Stimulated activated memory B cell treated with anti-CD40 and anti-IgM and Interleukin-4, amounts not matched to agents 10 μg/mL and 1 μg/mL and 100 μg/mL, for 72 hours (primary cell): ENCODE measurements at regions not wholly inside any gene's neighbourhood (a gene's known extent, or its start where the extent isn't known, plus 50 kb on each side); places are given as distances from the start of the nearest gene placed in this dataset.

Experiments used
- ATAC-seq: fragments of 150-1000 bp; cut with Tn5 transposase; 2 replicates; pipeline ENCODE4 v1.10.0; 2021
- H3K27ac Mint-ChIP-seq: one replicate; pipeline ENCODE4 v1.8.0; 2022; ENCODE audit warnings: mild to moderate bottlenecking, mixed read lengths
- H3K27me3 Mint-ChIP-seq: one replicate; pipeline ENCODE4 v1.8.0; 2022; ENCODE audit warnings: mixed read lengths
- H3K36me3 Mint-ChIP-seq: one replicate; pipeline ENCODE4 v1.8.0; 2022; ENCODE audit warnings: mixed read lengths
- H3K4me1 Mint-ChIP-seq: one replicate; pipeline ENCODE4 v1.8.0; 2022; ENCODE audit warnings: mixed read lengths
- H3K4me3 Mint-ChIP-seq: one replicate; pipeline ENCODE4 v1.8.0; 2022; ENCODE audit warnings: mild to moderate bottlenecking, moderate library complexity, mixed read lengths
- H3K9me3 Mint-ChIP-seq: one replicate; pipeline ENCODE4 v1.8.0; 2022; ENCODE audit warnings: mixed read lengths

DNA sequence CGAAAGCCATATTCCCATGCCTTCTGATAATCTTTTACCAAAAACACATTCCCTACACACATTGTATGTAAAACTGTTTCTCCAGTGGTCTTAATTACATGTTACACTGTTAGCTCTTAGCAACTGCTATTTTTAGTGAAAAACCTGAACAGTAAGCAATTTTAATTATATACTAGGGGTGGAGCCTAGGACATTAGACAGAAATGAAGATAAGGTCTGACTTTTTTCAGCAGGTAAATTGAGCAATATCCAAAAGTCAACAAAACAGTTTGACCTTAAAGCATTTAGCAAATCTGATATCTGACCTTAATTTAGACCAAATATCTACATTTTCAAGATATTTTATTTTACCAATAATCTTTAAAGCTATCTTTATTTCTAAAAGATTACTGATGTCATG, 60.2 kb downstream of the PDE6H start:
- Mint-ChIP-seq H3K27me3 (peaks cover 42% of the 10 kb centered on the region), H3K4me1 (no peaks in the 10 kb centered on the region), H3K4me3 (no peak overlapping the region), H3K36me3 (no peaks in the 10 kb centered on the region), H3K9me3 (no peaks in the 10 kb centered on the region), H3K27ac (no peak overlapping the region)
- no peak for ATAC-seq

DNA sequence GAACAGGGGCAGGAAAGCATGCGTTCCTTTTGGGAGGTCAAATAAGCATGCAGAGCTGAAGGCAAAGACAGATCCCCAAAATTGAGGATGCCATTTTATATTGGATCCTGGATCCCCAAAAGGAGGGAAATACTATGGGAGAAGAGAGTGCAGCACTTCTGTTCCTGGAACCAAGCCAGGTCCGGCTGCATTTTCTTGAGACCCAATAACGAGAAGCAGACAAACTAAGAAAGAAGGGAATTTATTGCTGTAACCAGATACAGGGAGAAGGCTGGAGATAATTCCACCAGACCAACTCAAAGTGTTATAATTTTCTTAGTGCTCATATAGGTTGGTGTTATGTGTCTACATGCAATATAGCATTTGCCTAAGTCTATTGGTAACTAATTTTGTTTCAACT, 60.8 kb downstream of the PDE6H start:
- peaks cover 40% of the 10 kb centered on the region for H3K27me3 Mint-ChIP-seq
- H3K4me3 Mint-ChIP-seq, result no peak overlapping the region
- H3K4me1 Mint-ChIP-seq, result no peaks in the 10 kb centered on the region
- no peak for ATAC-seq
- H3K9me3 Mint-ChIP-seq, result no peaks in the 10 kb centered on the region
- no peaks in the 10 kb centered on the region for H3K36me3 Mint-ChIP-seq
- H3K27ac Mint-ChIP-seq, result no peak overlapping the region

DNA sequence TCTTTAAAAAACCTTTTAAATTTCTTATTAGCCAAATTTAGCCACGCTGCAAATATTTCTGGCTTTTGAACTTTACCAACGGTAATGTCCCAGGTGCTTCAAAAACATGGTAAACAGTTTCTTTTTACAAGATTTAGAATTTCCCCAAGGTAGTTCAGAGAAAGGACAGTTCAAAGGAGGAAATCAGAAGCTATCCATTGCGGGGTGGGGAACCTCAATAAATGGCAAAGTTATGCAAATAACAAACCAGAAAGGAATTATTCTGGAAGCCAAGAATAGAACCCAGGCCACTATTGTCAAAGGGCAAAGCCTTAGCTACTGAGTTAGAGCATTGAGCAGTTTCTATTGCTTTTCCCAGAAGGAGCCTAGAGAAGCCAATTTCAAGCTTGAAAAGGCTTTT, 62.3 kb downstream of the PDE6H start:
- no peaks in the 10 kb centered on the region for H3K9me3 Mint-ChIP-seq
- no peak for ATAC-seq
- H3K27me3 Mint-ChIP-seq, result peaks cover 28% of the 10 kb centered on the region
- no peaks in the 10 kb centered on the region for H3K36me3 Mint-ChIP-seq
- H3K27ac Mint-ChIP-seq, result no peak overlapping the region
- no peak overlapping the region for H3K4me3 Mint-ChIP-seq
- no peaks in the 10 kb centered on the region for H3K4me1 Mint-ChIP-seq

DNA sequence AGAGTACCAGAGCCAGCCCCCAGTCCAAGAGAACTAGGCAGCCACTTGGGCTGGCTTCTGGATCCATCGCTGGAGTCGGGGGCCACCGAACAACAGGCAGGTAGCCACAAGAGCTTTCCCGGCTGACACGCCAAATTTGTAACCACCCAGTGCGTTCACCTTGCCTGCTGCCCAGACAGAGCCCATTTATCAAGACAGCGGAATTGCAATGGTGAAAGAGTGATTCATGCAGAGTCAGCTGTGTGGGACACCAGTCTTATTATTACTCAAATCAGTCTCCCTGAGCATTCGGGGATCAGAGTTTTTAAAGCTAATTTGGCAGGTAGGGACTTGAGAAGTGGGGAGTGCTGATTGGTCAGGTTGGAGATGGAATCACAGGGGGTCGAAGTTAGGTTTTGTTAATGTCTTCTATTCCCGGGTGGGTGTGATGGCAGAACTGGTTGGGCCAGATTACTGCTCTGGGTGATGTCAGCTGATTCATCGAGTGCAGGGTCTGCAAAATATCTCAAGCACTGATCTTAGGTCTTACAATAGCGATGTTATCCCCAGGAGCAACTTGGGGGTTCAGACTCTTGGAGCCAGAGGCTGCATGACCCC, 64.3 kb downstream of the PDE6H start:
- Mint-ChIP-seq H3K27me3 (peaks cover 31% of the 10 kb centered on the region), H3K4me3 (no peak overlapping the region), H3K36me3 (no peaks in the 10 kb centered on the region), H3K9me3 (no peaks in the 10 kb centered on the region), H3K27ac (no peak overlapping the region), H3K4me1 (no peaks in the 10 kb centered on the region)
- no peak for ATAC-seq

DNA sequence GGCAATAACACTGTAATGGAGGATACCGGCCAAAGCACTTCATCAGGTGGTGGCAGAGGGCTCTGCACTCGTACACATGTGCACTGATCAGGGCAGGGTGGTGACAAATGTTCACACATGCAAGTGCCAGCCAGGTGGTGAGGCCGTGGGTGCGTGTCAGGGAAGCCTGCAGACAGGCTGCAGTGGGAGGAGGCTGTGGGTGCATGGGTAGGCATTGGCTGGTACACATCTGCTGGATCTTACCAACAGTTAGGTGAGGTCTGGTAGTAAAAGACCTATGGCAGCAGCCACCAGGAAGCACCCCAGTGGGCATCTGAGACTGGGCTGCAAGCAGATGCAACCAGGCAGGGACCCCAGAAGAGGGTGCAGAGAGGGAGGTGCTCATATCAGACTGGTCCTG, 65.3 kb downstream of the PDE6H start:
- no peak overlapping the region for H3K27ac Mint-ChIP-seq
- ATAC-seq, result peak; percentile 45

DNA sequence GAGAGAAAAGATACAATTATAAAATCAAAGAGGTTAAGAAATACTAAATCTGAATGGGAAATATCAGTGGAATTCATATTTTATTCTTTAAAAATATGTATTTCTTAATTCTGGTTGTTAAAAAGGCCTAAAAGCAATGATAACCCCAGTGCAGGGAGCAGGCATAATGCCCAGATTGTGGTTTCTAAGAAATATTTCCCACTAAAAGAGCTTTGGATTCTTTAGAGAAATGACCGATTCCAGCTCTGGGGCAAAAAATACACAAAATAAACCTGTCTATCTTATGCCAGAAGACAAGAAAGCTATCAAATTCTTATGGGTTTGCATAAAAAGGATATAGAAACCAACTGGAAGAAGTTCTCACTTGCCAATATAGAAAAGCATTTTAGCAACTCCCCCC, 71.6 kb downstream of the PDE6H start:
- no peak for ATAC-seq
- Mint-ChIP-seq H3K27ac (no peak overlapping the region), H3K27me3 (peaks cover 24% of the 10 kb centered on the region), H3K36me3 (no peaks in the 10 kb centered on the region), H3K4me3 (no peak overlapping the region), H3K4me1 (no peaks in the 10 kb centered on the region), H3K9me3 (no peaks in the 10 kb centered on the region)

More for the DNA sequence above, 65.3 kb downstream of the PDE6H start:
- Mint-ChIP-seq H3K9me3 (no peaks in the 10 kb centered on the region), H3K4me1 (no peaks in the 10 kb centered on the region), H3K4me3 (no peak overlapping the region), H3K27me3 (peaks cover 39% of the 10 kb centered on the region), H3K36me3 (no peaks in the 10 kb centered on the region)

DNA sequence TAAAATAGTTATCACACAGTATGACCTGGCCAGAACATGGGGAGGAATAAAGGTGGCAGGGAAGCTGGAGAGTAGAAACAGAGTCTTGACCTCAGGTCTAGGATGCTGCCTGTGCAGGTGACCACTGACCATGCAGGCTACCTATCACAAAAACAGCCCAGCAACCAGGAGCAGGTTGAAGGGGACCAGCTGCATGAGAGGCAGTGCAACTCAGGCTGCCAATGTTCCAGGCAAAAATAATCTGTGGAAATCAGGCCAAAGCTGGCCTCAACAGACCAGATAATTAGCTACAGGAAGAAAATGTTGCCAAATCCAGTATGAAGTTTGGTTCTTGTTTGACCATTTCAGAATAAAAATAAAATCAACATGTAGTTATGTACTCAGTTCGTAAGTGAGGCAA, 72.6 kb downstream of the PDE6H start:
- no peak for ATAC-seq
- H3K27ac Mint-ChIP-seq, result no peak overlapping the region
- H3K9me3 Mint-ChIP-seq, result no peaks in the 10 kb centered on the region
- no peaks in the 10 kb centered on the region for H3K4me1 Mint-ChIP-seq
- H3K27me3 Mint-ChIP-seq, result peaks cover 24% of the 10 kb centered on the region
- H3K36me3 Mint-ChIP-seq, result no peaks in the 10 kb centered on the region
- no peak overlapping the region for H3K4me3 Mint-ChIP-seq

DNA sequence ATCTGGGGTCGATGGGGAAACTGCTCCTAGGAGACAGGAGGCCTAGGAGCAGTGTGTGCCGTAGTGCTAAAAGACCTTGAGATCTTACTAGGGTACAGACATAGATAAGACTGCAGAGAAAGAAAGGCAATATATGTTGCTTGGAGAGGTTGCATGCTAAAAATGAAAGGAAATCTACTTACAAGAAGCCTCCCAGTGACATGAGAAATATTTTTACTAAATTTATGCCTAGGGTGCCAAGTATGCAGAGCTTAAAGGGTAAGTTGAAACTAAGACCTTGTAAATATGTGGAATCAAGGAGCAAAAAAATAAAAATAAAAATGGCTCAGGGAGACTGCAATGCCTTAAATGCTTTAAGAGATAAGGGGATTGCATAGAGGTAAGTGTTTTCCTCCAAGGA, 74.8 kb downstream of the PDE6H start:
- H3K36me3 Mint-ChIP-seq, result no peaks in the 10 kb centered on the region
- H3K9me3 Mint-ChIP-seq, result no peaks in the 10 kb centered on the region
- no peak overlapping the region for H3K4me3 Mint-ChIP-seq
- peaks cover 14% of the 10 kb centered on the region for H3K27me3 Mint-ChIP-seq
- no peak overlapping the region for H3K27ac Mint-ChIP-seq
- ATAC-seq, result no peak
- H3K4me1 Mint-ChIP-seq, result no peaks in the 10 kb centered on the region

DNA sequence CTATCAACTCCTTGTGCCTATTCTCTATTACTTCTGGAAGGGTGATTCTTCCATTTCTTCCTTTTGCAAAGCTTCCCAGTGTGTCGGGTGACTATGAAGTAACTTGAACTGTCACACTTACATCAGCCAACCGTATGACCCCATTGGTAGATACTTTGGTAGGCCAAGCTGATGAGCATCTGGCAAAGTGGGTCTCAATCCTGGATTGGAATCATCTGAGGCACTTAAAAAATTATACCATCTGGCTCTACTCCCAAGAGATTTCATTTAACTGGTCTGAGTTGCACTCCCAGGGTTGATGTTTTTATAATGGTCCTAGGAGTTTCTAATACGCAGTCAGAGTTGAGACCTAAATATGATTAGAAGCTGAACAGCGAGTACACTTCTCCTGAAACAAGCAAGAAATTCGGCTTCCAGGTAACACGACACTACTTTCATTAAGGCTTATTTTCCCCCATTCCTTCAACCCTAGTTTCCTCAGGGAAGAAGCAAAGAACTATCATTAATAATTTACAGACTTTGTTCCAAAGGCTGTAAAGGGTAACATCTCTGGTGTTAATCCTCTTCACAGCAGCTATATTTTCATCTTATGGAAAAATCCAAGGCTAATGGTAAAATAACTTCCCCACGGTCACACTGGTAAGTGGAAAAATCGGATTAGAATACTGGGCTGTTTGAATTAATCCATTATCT, 76.8 kb downstream of the PDE6H start:
- no peaks in the 10 kb centered on the region for H3K9me3 Mint-ChIP-seq
- no peak overlapping the region for H3K4me3 Mint-ChIP-seq
- H3K27me3 Mint-ChIP-seq, result peaks cover 9% of the 10 kb centered on the region
- no peak overlapping the region for H3K27ac Mint-ChIP-seq
- no peaks in the 10 kb centered on the region for H3K4me1 Mint-ChIP-seq
- no peaks in the 10 kb centered on the region for H3K36me3 Mint-ChIP-seq
- no peak for ATAC-seq

DNA sequence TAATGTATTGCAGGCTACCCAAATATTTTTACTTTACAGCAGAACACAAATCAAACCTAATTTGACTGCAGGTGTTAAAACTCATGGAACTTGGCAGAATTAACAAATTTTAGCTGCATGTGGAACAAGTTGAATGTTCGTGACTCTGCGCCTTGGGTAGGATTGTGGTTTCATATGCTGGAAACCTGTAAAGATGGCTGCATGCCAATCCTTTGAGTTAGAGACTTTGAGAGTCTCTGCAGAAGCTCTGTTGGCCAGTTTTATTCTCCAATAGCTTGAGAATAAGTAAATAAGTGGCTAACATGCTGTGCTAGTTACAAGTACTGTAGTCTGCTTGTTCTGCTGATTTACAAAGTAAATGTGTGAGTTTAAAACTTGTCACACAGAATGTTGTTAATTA, 77.8 kb downstream of the PDE6H start:
- Mint-ChIP-seq H3K9me3 (no peaks in the 10 kb centered on the region), H3K27me3 (peaks cover 9% of the 10 kb centered on the region), H3K27ac (no peak overlapping the region), H3K4me3 (no peak overlapping the region), H3K4me1 (no peaks in the 10 kb centered on the region), H3K36me3 (no peaks in the 10 kb centered on the region)
- ATAC-seq, result no peak

DNA sequence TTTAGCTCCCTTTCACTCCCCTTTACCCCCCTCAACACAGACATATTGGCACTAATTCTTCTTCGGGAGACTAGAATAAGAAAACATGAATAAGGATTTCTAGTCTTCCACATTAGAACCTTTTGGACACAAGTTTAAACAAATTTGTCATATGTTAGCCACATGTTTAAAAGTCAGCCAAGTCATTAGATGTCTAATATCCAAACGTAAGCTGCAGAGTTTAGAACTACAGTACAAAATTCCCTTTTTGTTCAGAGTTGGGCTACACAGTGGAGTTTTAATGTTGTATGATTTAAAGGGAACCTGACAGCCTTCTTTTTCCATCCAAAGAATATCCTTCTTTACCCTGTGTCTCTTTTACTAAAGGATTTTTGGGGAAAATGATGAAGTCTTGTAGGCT, 79.8 kb downstream of the PDE6H start:
- no peaks in the 10 kb centered on the region for H3K4me1 Mint-ChIP-seq

DNA sequence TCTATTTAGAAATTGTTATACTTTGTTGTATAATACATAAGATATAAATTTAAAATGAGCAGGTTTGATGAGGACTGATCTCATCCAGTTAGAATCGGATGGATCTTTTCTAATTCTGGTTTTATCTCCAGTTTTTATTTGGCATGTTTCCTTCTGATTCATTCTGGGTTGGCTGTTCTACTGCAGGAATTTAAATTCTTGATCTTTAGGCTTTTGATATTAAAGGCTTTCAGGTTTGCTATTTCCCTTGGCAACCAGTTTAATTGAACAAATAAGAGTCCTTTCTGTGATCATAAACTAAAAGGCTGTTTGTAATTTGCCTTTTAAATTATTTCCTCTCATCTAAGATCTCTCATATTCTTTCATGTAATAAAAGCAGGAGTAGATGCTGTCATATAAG, 83.4 kb downstream of the PDE6H start:
- Mint-ChIP-seq H3K27ac (no peak overlapping the region), H3K9me3 (no peaks in the 10 kb centered on the region), H3K36me3 (no peaks in the 10 kb centered on the region), H3K4me3 (no peak overlapping the region), H3K27me3 (peaks cover 9% of the 10 kb centered on the region), H3K4me1 (no peaks in the 10 kb centered on the region)
- no peak for ATAC-seq

More for the DNA sequence above, 79.8 kb downstream of the PDE6H start:
- Mint-ChIP-seq H3K9me3 (no peaks in the 10 kb centered on the region), H3K4me3 (no peak overlapping the region), H3K27me3 (peaks cover under 1% of the 10 kb centered on the region), H3K36me3 (no peaks in the 10 kb centered on the region), H3K27ac (no peak overlapping the region)
- ATAC-seq, result no peak
